ENCODE measurements at regions not wholly inside any gene's neighbourhood (a gene's known extent, or its start where the extent isn't known, plus 50 kb on each side); places are given as distances from the start of the nearest gene placed in this dataset.

DNA sequence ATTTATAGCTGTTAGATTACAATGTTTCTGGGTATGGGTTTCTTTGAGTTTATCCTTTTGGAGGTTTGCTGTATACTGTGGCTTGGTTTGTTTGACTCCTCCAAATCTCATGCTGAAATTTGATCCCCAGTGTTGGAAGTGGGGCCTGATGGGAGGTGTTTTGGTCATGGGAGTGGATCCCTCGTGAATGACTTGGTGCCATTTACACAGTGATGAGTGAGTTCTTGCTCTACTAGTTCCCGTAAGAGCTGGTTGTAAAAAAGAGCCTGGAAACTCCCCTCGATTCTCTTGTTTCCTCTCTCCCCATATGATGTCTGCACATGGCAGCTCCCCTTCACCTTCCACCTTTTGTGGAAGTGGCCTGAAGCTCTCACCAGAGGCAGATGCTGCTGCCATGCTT, 324.1 kb downstream of the C7orf25 start:
- H3K4me3 ChIP-seq (ENCODE audit: low read depth, low read length), result no peak overlapping the region
- DNase-seq (ENCODE audit: low read depth), result no peak
- TF ChIP-seq CTCF (IDR thresholded peaks at IDR 0.05; ENCODE audit: low read depth, low read length, missing control alignments), result no peak

GRCh38 chr7:42580061-42580460, 331.8 kb downstream of the C7orf25 start:
- no peak overlapping the region for H3K4me3 ChIP-seq (ENCODE audit: low read depth, low read length)
- DNase-seq (ENCODE audit: low read depth), result no peak
- TF ChIP-seq CTCF (IDR thresholded peaks at IDR 0.05; ENCODE audit: low read depth, low read length, missing control alignments), result no peak

- H3K4me3 ChIP-seq (ENCODE audit: low read depth, low read length), result no peak overlapping the region
- no peak for TF ChIP-seq CTCF (IDR thresholded peaks at IDR 0.05; ENCODE audit: low read depth, low read length, missing control alignments)
- DNase-seq (ENCODE audit: low read depth), result no peak
Observed at GRCh38 chr7:42575171-42575570, 336.7 kb downstream of the C7orf25 start.

DNA sequence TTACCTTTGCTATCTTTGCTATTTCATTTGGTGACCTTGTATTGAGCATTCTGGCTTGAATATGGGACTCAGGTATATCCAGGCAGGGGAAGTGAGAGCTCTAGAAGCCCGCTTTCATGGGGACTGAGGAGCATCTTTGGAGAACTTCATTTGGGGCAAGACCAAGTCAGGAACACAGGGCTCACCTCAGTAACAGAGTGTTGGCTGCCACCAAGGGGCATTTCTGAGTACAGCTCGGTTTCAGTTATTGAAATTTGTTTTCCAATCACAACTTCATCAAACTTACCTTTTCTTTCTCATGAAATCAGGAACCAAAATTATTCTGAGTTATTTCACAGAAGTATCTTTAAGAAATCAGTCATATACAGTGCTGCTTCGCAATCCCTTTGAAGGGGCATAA, 337.2 kb downstream of the C7orf25 start:
- TF ChIP-seq CTCF (IDR thresholded peaks at IDR 0.05; ENCODE audit: low read depth, low read length, missing control alignments), result no peak
- DNase-seq (ENCODE audit: low read depth), result no peak
- H3K4me3 ChIP-seq (ENCODE audit: low read depth, low read length), result no peak overlapping the region

DNA sequence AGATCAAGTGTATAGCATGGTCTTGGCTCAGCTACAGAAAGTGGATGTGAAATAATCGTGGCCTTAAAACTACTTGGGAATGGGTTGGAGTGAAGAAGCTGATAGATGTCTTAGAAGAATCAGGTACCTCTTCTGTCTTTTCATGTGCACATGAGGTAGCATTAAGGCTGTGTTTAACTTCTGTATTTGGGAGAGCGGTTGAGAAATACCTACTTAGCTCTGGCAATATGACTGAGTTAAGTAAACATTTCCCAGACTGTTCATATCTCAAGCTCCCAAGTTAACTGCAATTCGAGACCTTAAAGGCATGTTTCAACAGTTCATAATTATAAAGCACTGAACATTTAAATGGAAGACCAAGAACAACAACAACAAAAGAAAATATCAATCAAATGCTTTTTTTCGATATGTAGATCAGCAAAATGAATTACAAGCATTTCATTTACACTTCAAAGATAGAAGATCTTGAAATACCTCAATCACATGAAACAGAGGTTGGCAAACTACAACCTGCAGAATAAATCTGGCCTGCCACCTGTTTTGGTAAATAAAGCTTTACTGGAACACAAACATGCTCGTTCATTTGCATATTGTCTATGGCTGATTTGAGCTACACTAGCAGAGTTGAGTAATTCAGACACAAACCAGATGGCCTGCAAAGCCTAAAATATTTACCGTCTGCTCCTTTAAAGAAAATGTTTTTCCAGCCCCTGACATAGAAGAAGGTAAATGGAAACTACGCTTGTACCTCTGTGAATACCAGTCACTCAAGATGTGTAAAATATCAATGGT, 337.1 kb upstream of the GLI3 start:
- TF ChIP-seq CTCF (IDR thresholded peaks at IDR 0.05; ENCODE audit: low read depth, low read length, missing control alignments), result no peak
- DNase-seq (ENCODE audit: low read depth), result no peak
- no peak overlapping the region for H3K4me3 ChIP-seq (ENCODE audit: low read depth, low read length)

DNA sequence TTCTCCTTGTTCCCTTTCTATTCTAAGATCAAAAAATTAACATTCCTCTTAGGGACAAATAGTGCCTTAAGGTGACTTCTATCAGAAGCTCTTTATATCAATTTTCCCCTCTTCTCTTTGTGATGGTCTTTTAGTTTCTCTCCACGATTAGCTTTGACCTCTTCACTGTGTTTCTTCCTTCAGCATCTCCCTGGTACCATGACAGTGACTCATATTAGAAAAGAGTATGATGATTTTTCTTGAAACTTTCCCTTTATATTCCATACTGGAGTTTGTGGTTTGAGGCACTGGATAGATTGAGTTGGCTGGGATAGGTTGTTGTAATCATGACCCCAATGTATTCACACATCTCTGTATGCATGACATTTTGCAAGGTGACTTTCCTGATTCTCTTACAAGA, 335.6 kb upstream of the GLI3 start:
- no peak overlapping the region for H3K4me3 ChIP-seq (ENCODE audit: low read depth, low read length)
- no peak for TF ChIP-seq CTCF (IDR thresholded peaks at IDR 0.05; ENCODE audit: low read depth, low read length, missing control alignments)
- DNase-seq (ENCODE audit: low read depth), result no peak

DNA sequence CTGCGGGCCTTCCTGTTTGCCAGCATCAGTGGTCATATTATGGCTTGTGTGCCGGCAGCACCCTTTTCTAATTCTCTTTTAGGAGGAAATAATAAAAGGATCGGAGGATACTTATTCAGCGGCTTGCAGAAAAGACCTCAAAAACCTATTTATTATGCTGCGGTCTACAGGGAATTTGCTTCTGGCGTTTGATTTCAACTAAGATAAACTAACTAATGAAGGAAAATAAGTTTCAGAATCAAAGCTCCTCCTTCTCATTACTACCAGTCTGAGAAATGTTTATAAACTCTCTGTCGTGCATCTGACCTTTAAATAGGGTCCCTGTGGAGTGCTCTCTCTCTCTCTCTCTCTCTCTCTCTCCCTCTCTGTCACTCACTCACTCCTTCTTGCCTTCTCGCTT, 335.0 kb upstream of the GLI3 start:
- TF ChIP-seq CTCF (IDR thresholded peaks at IDR 0.05; ENCODE audit: low read depth, low read length, missing control alignments), result no peak
- DNase-seq (ENCODE audit: low read depth), result no peak
- H3K4me3 ChIP-seq (ENCODE audit: low read depth, low read length), result no peak overlapping the region

All from GM12864 (cell line).